ENCODE measurements at regions not wholly inside any gene's neighbourhood (a gene's known extent, or its start where the extent isn't known, plus 50 kb on each side); places are given as distances from the start of the nearest gene placed in this dataset.

DNA sequence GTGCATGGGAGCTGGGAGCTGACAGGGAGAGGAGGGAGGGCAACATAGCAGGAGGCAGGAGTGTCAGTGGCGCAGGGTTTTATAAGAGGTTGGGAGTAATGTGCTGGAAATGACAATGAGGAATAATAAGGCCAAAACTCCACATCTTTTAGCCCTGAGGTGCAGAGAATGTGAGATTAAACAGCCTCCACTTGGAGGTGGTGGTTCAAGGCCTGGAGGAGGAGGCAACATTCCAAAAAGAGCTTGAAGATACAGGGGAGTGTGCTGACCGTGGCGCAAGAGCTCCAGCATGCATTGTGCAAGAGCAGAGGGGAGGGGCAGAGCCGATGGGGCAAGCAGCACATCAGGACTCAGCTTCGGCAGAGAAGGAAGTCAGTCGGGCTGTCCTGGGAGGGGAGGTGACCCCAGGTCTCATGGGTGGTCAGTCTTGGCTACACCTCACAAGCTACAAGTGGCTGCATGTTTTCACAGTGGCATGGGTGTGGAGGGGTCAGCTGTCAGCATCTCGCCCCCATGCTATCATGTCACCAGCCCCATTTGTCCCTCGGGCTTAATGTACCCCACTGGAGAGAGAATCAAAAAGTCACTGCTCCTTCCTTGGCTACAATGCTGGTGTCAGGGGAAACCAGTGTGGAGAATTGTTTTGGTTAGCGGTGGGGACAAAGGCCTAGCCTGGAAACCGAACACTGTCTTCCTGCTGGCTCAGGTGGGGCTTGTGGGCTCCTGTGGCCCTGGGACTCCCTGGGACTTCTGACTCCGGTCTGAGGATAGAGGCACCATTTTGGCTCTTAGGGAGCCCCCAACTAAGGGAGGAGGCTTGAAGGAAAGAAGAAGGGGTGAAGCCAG lies 208.0 kb downstream of the ZFP36L2 start:
- Mint-ChIP-seq H3K9me3 (peaks cover 34% of the 10 kb centered on the region), H3K27ac (peak overlapping the region; percentile 81), H3K4me1 (peaks cover 23% of the 10 kb centered on the region), H3K4me3 (no peak overlapping the region), H3K27me3 (ENCODE audit: low read depth, poor library complexity) (peaks cover 12% of the 10 kb centered on the region), H3K36me3 (ENCODE audit: low read depth) (peaks cover 15% of the 10 kb centered on the region)
- TF ChIP-seq, protein P1, sequence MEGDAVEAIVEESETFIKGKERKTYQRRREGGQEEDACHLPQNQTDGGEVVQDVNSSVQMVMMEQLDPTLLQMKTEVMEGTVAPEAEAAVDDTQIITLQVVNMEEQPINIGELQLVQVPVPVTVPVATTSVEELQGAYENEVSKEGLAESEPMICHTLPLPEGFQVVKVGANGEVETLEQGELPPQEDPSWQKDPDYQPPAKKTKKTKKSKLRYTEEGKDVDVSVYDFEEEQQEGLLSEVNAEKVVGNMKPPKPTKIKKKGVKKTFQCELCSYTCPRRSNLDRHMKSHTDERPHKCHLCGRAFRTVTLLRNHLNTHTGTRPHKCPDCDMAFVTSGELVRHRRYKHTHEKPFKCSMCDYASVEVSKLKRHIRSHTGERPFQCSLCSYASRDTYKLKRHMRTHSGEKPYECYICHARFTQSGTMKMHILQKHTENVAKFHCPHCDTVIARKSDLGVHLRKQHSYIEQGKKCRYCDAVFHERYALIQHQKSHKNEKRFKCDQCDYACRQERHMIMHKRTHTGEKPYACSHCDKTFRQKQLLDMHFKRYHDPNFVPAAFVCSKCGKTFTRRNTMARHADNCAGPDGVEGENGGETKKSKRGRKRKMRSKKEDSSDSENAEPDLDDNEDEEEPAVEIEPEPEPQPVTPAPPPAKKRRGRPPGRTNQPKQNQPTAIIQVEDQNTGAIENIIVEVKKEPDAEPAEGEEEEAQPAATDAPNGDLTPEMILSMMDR (IDR thresholded peaks at IDR 0.05): no peak
- DNase-seq: no peak

DNA sequence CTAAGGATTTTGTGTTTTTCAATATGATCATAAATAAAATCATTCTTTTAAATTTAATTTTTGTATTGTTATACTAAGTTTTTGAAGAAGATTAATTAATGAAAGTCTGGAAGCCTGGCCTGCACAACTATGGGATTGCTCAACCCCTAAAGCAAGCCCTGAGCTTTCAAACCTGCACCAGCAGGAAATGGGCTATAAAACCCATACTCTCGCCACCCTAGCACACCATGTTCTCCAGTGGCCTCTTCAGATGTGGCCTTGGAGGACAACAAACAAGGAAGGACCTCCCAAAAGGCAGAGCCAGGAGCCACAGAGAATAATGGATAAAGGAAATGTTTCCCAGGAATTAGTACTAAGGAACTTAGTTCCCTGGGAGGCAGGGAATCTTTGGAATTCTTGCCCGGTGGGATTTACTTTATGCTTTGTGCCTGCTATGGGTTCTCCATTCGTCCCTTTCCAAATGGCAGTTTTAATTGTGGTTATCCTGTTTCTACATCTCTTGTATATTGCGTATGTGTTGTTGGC lies 212.5 kb downstream of the ZFP36L2 start:
- peaks cover 5% of the 10 kb centered on the region for H3K9me3 Mint-ChIP-seq
- H3K27ac Mint-ChIP-seq: no peak overlapping the region
- H3K4me1 Mint-ChIP-seq: peaks cover 32% of the 10 kb centered on the region
- TF ChIP-seq, protein P1 (IDR thresholded peaks at IDR 0.05): no peak
- no peak overlapping the region for H3K4me3 Mint-ChIP-seq
- H3K27me3 Mint-ChIP-seq (ENCODE audit: low read depth, poor library complexity): peaks cover 3% of the 10 kb centered on the region
- H3K36me3 Mint-ChIP-seq (ENCODE audit: low read depth): no peaks in the 10 kb centered on the region
- no peak for DNase-seq

DNA sequence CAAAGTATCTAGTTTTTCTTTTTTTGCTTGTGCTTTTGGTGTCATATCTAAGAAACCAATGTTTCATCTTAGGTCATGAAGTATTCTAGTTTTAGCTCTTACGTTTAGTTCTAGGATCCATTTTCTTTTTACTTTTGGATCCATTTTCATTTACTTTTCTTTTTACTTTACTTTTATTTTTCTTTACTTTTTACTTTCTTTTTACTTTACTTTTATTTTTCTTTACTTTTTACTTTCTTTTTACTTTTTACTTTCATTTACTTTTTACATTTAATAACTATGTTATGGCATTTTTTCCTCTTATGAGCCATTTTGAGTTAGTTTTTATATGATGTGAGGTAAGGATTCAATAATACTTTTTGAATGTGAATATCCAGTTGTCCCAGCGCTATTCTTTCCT lies 213.4 kb downstream of the ZFP36L2 start:
- peaks cover 15% of the 10 kb centered on the region for H3K9me3 Mint-ChIP-seq
- no peaks in the 10 kb centered on the region for H3K36me3 Mint-ChIP-seq (ENCODE audit: low read depth)
- no peak overlapping the region for H3K4me3 Mint-ChIP-seq
- TF ChIP-seq, protein P1 (IDR thresholded peaks at IDR 0.05): no peak
- H3K27me3 Mint-ChIP-seq (ENCODE audit: low read depth, poor library complexity): no peaks in the 10 kb centered on the region
- no peak for DNase-seq
- H3K27ac Mint-ChIP-seq: no peak overlapping the region
- H3K4me1 Mint-ChIP-seq: peaks cover 23% of the 10 kb centered on the region

DNA sequence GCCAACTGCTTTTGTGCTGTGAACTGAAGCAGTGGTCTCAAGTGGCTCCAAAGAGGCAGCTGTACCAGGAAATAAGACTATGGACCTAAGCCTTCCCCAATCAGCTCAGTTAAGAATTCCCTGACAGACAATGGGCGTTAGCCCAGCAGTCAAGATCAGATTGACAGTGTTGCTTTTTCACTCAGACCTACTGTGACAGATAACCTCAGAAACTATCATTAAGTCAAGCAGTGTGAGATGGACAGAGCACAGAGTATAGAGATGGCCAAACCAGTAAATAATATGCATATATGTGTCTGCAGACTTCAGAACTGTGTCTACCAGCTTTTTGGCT lies 215.3 kb downstream of the ZFP36L2 start:
- Mint-ChIP-seq H3K4me3 (no peak overlapping the region), H3K36me3 (ENCODE audit: low read depth) (no peaks in the 10 kb centered on the region), H3K27me3 (ENCODE audit: low read depth, poor library complexity) (no peaks in the 10 kb centered on the region), H3K9me3 (peaks cover 20% of the 10 kb centered on the region), H3K4me1 (peaks cover 14% of the 10 kb centered on the region), H3K27ac (no peak overlapping the region)
- TF ChIP-seq, protein P1 (IDR thresholded peaks at IDR 0.05): no peak
- DNase-seq: no peak

DNA sequence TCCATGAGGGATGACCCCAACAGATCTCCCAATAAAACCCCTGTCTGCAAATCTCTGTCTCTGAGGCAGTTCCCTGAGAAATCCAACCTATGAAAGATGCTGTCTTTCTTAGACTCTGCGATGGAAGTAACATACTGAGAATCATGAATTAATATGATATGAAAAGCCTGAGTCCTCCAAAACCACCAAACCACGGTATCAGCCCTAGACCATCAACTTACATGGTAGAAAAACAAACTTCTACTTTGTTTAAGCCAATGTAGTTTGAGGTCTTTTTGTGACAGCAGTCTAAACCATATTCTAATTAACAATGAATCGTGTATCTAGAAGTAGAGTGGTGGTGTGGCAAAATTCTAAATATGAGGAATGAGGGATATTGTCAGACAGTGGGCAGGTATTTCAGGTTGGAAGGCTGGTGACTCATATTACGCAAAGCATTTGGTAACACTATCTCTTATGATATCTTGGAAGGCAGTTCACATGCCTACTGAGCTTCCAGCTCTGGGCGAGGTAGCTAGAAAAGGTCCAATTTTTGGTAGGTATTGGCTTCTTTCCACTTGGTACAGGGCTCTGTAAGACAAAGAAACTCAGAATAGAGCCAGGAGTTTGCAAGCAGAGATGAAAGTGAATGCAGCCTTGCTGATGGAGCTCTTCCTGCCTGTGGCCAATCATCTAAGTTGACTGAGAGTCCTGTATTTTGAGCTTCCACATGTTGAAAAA lies 215.8 kb downstream of the ZFP36L2 start:
- H3K27ac Mint-ChIP-seq: no peak overlapping the region
- TF ChIP-seq, protein P1 (IDR thresholded peaks at IDR 0.05): no peak
- H3K4me1 Mint-ChIP-seq: peaks cover 20% of the 10 kb centered on the region
- no peaks in the 10 kb centered on the region for H3K27me3 Mint-ChIP-seq (ENCODE audit: low read depth, poor library complexity)
- no peak for DNase-seq
- H3K9me3 Mint-ChIP-seq: peaks cover 20% of the 10 kb centered on the region
- no peak overlapping the region for H3K4me3 Mint-ChIP-seq
- H3K36me3 Mint-ChIP-seq (ENCODE audit: low read depth): no peaks in the 10 kb centered on the region

All from nephron progenitor cell (in vitro differentiated cells).